IMR-90 (cell line): ENCODE measurements at regions not wholly inside any gene's neighbourhood (a gene's known extent, or its start where the extent isn't known, plus 50 kb on each side); places are given as distances from the start of the nearest gene placed in this dataset.
"Not testable (repeated sequence)": the region's sequence is repeated elsewhere in the genome, so short reads cannot be mapped to it uniquely, and the experiment has no call there.

ENCODE experiments used
- BHLHE40 ChIP-seq: fragments of 150-350 bp; IDR thresholded peaks from 2 replicates; pipeline ENCODE4 v1.6.1; 2016; ENCODE audit warnings: mild to moderate bottlenecking, low read depth, low read length
- CEBPB ChIP-seq: IDR thresholded peaks from 2 replicates; pipeline ENCODE4 v1.6.1; 2012; ENCODE audit warnings: low read depth, low read length, improper control_type of control experiment
- CHD1 ChIP-seq: IDR thresholded peaks from 2 replicates; pipeline ENCODE4 v1.6.1; 2012; ENCODE audit warnings: low read depth, low read length, improper control_type of control experiment
- CTCF ChIP-seq: conservative IDR thresholded peaks from 2 replicates; pipeline ENCODE4 v1.5.1; 2012; ENCODE audit warnings: mild to moderate bottlenecking, low read depth, low read length, improper control_type of control experiment
- ELK1 ChIP-seq: fragments of 150-350 bp; IDR thresholded peaks from 2 replicates; pipeline ENCODE4 v1.6.1; 2016; ENCODE audit warnings: low read depth, mild to moderate bottlenecking, low read length, moderate library complexity, borderline replicate concordance
- FOS ChIP-seq: fragments of 150-350 bp; IDR thresholded peaks from 2 replicates; pipeline ENCODE4 v1.6.1; 2016; ENCODE audit warnings: low read depth, low read length
- MAFK ChIP-seq: IDR thresholded peaks from 2 replicates; pipeline ENCODE4 v1.6.1; 2012; ENCODE audit warnings: low read depth, low read length, improper control_type of control experiment
- MXI1 ChIP-seq: IDR thresholded peaks from 2 replicates; pipeline ENCODE4 v1.6.1; 2012; ENCODE audit warnings: low read depth, mild to moderate bottlenecking, low read length, moderate library complexity, borderline replicate concordance
- POLR2A ChIP-seq: IDR thresholded peaks from 2 replicates; pipeline ENCODE4 v1.6.1; 2012; ENCODE audit warnings: mild to moderate bottlenecking, low read depth, low read length
- RAD21 ChIP-seq: IDR thresholded peaks from 2 replicates; pipeline ENCODE4 v1.6.1; 2012; ENCODE audit warnings: low read length, improper control_type of control experiment
- RCOR1 ChIP-seq: IDR thresholded peaks from 2 replicates; pipeline ENCODE4 v1.6.1; 2012; ENCODE audit warnings: mild to moderate bottlenecking, low read length, improper control_type of control experiment; ENCODE audit not compliant: insufficient replicate concordance
- RFX5 ChIP-seq: IDR thresholded peaks from 2 replicates; pipeline ENCODE4 v1.8.0; 2012; ENCODE audit warnings: low read depth, mild to moderate bottlenecking, low read length, moderate library complexity
- SMC3 ChIP-seq: fragments of 150-350 bp; IDR thresholded peaks from 2 replicates; pipeline ENCODE4 v1.6.1; 2016; ENCODE audit warnings: low read depth, mild to moderate bottlenecking, antibody characterized with exemption, low read length, moderate library complexity
- USF2 ChIP-seq: fragments of 150-350 bp; IDR thresholded peaks from 2 replicates; pipeline ENCODE4 v1.6.1; 2017; ENCODE audit warnings: mild to moderate bottlenecking, antibody characterized with exemption, low read length, low read depth

- TF ChIP-seq CTCF, POLR2A, MXI1, MAFK, CHD1, RCOR1, USF2, RAD21, SMC3, BHLHE40, CEBPB, RFX5, FOS, ELK1: not testable (repeated sequence)
Observed at GRCh38 chrX:40904739-40905138, 169.4 kb upstream of the MED14 start.
